Adrenal gland (tissue), 5 donors: ENCODE measurements at regions not wholly inside any gene's neighbourhood (a gene's known extent, or its start where the extent isn't known, plus 50 kb on each side); places are given as distances from the start of the nearest gene placed in this dataset.

Source experiments
- POLR2A ChIP-seq, 2 donors: fragments of 450-650 bp; IDR thresholded peaks; one replicate each; pipeline ENCODE4 v1.6.1; 2017; ENCODE audit warnings: antibody characterized with exemption in 2 of 2, mild to moderate bottlenecking in 2 of 2, moderate library complexity in 1 of 2
- TF ChIP-seq, protein P1 (sequence below), 6 experiments: fragments of 450-650 bp in 4 of 6; fragments of 200-600 bp in 2 of 6; sonication (generic) in 1 of 6; IDR thresholded peaks; 1 replicate in 5 of 6; 2 replicates in 1 of 6; pipeline versions ENCODE4 v1.5.1 to v1.8.0; 2016 to 2021; ENCODE audit warnings: antibody characterized with exemption in 6 of 6, mild to moderate bottlenecking in 2 of 6, moderate library complexity in 1 of 6
- donor health status: DM: no; HTN: no; CAD: no.

DNA sequence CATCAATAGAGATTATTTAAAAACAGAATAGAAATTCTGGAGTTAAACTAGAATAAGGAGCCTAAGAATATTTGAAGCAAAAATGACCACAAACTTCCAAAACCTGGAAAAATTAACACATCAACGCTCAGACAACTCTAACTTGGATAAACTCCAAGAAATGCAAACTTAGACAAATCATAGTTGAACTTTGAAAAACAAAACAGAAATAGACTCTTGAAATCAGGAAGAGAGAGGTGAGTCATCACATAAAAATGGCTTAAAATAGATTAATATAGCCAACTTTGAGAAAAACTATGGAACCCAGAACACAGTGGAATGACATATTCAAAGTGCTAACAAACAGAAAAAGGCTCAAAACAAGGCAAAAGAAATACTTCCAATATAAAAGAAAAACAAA is 974.2 kb downstream of the JRKL start:
- TF ChIP-seq, protein P1, sequence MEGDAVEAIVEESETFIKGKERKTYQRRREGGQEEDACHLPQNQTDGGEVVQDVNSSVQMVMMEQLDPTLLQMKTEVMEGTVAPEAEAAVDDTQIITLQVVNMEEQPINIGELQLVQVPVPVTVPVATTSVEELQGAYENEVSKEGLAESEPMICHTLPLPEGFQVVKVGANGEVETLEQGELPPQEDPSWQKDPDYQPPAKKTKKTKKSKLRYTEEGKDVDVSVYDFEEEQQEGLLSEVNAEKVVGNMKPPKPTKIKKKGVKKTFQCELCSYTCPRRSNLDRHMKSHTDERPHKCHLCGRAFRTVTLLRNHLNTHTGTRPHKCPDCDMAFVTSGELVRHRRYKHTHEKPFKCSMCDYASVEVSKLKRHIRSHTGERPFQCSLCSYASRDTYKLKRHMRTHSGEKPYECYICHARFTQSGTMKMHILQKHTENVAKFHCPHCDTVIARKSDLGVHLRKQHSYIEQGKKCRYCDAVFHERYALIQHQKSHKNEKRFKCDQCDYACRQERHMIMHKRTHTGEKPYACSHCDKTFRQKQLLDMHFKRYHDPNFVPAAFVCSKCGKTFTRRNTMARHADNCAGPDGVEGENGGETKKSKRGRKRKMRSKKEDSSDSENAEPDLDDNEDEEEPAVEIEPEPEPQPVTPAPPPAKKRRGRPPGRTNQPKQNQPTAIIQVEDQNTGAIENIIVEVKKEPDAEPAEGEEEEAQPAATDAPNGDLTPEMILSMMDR (IDR thresholded peaks at IDR 0.05), result no peak
- no peak for TF ChIP-seq POLR2A (IDR thresholded peaks at IDR 0.05)
